ENCODE measurements at regions not wholly inside any gene's neighbourhood (a gene's known extent, or its start where the extent isn't known, plus 50 kb on each side); places are given as distances from the start of the nearest gene placed in this dataset.

DNA sequence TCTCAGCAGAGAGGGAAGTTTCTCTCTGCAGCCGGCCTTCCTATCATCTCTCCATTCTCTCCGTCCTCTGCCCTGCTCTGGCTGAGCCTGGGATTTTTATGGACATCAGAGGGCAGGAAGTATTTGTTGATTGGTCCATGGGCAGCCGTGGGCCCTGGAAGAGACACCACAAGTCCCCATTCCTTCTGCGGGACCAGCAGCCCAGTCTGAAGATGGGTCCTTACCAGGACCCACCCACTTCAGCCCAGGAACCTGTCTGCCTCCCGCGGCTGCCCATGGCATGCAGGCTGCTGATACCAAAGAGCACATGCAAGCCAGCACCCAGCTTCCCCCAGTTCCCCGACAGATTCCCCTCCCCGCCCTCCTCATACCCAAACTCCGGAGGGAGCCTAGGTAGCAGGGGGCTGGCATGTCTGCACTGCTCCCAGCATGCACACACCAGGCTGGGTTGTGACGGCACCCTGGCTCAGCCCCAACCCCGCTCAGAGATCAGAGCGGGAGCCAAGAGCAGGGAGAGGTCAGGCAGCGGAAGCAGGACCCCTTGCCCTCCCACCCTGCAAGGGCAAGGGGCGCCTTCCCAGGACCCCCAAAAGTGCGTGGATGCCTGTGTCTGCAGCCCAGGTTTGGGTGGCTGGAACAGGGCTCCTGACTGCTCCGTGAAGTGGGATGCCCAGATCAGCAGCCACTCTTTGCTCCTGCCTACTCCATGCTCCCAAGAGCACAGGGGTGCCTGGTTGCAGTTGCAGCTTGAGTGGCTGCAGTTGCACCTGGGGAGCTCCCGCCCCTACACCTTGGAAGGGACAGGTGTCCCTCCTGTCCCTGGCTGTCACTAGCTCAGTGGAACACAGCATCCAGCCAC, 538.6 kb upstream of the POT1 start:
- Mint-ChIP-seq H3K9me3 (ENCODE audit: unreplicated experiment) (no peaks in the 10 kb centered on the region), H3K36me3 (ENCODE audit: low read depth, unreplicated experiment) (no peaks in the 10 kb centered on the region), H3K27ac (ENCODE audit: unreplicated experiment) (no peak overlapping the region), H3K4me3 (ENCODE audit: unreplicated experiment) (no peak overlapping the region), H3K4me1 (ENCODE audit: low read depth, unreplicated experiment) (no peaks in the 10 kb centered on the region), H3K27me3 (ENCODE audit: low read depth, unreplicated experiment) (no peaks in the 10 kb centered on the region)
- no peaks in the 10 kb centered on the region for H3K9me3 ChIP-seq (ENCODE audit: insufficient read depth, low read depth, low read length)
- no peak overlapping the region for H3K4me2 ChIP-seq (ENCODE audit: low read length)
- no peaks in the 10 kb centered on the region for H3K36me3 ChIP-seq (ENCODE audit: insufficient read depth, low read length)
- H2AFZ ChIP-seq (ENCODE audit: low read depth, low read length): no peak overlapping the region
- TF ChIP-seq, protein P1, sequence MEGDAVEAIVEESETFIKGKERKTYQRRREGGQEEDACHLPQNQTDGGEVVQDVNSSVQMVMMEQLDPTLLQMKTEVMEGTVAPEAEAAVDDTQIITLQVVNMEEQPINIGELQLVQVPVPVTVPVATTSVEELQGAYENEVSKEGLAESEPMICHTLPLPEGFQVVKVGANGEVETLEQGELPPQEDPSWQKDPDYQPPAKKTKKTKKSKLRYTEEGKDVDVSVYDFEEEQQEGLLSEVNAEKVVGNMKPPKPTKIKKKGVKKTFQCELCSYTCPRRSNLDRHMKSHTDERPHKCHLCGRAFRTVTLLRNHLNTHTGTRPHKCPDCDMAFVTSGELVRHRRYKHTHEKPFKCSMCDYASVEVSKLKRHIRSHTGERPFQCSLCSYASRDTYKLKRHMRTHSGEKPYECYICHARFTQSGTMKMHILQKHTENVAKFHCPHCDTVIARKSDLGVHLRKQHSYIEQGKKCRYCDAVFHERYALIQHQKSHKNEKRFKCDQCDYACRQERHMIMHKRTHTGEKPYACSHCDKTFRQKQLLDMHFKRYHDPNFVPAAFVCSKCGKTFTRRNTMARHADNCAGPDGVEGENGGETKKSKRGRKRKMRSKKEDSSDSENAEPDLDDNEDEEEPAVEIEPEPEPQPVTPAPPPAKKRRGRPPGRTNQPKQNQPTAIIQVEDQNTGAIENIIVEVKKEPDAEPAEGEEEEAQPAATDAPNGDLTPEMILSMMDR (IDR thresholded peaks at IDR 0.05; ENCODE audit: insufficient read depth, low read depth, low read length): no peak
- no peak for TF ChIP-seq EZH2 (IDR thresholded peaks at IDR 0.05; ENCODE audit: insufficient read depth, low read length)
- no peak overlapping the region for H3K9ac ChIP-seq (ENCODE audit: low read length)
- H3K27ac ChIP-seq (ENCODE audit: low read depth, low read length): no peak overlapping the region
- H3K27me3 ChIP-seq (ENCODE audit: insufficient read depth, low read length): no peaks in the 10 kb centered on the region
- no peaks in the 10 kb centered on the region for H3K4me1 ChIP-seq (ENCODE audit: insufficient read depth, low read length)
- H3K4me3 ChIP-seq (ENCODE audit: insufficient read depth, low read depth, low read length): no peak overlapping the region
- H4K20me1 ChIP-seq (ENCODE audit: insufficient read depth, low read length): no peaks in the 10 kb centered on the region
- no peak for FAIRE-seq
- H3K79me2 ChIP-seq (ENCODE audit: insufficient read depth, low read length): no peaks in the 10 kb centered on the region
- no peak for DNase-seq (ENCODE audit: low read depth)

DNA sequence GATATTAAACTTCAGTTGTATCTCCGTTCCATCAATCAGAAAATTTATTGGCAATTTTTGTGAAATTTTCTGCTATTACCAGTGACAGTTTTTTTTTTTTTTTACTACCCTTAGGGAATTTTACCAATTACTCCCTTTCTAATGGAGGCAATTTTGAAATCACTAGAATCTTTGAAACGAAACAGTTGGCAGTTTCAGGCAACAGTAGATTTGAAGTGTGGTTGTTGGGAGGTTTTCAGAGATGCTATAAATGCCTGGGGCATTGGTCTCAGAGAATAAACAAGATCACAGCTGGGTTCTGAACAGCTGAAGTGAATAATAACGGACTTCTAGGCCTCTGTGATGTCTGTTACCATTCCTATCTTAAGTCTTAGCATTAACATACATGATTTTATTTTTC, 535.9 kb upstream of the POT1 start:
- peaks cover 2% of the 10 kb centered on the region for H3K9me3 Mint-ChIP-seq (ENCODE audit: unreplicated experiment)
- no peaks in the 10 kb centered on the region for H4K20me1 ChIP-seq (ENCODE audit: insufficient read depth, low read length)
- H3K4me3 ChIP-seq (ENCODE audit: insufficient read depth, low read depth, low read length): no peak overlapping the region
- DNase-seq (ENCODE audit: low read depth) (no peak), FAIRE-seq (no peak)
- H3K79me2 ChIP-seq (ENCODE audit: insufficient read depth, low read length): no peaks in the 10 kb centered on the region
- H3K27me3 Mint-ChIP-seq (ENCODE audit: low read depth, unreplicated experiment): no peaks in the 10 kb centered on the region
- H3K4me2 ChIP-seq (ENCODE audit: low read length): no peak overlapping the region
- H3K27ac Mint-ChIP-seq (ENCODE audit: unreplicated experiment): no peak overlapping the region
- no peaks in the 10 kb centered on the region for H3K4me1 Mint-ChIP-seq (ENCODE audit: low read depth, unreplicated experiment)
- H3K4me1 ChIP-seq (ENCODE audit: insufficient read depth, low read length): no peaks in the 10 kb centered on the region
- no peak overlapping the region for H3K27ac ChIP-seq (ENCODE audit: low read depth, low read length)
- no peaks in the 10 kb centered on the region for H3K36me3 ChIP-seq (ENCODE audit: insufficient read depth, low read length)
- H3K27me3 ChIP-seq (ENCODE audit: insufficient read depth, low read length): no peaks in the 10 kb centered on the region
- H3K9ac ChIP-seq (ENCODE audit: low read length): no peak overlapping the region
- no peaks in the 10 kb centered on the region for H3K36me3 Mint-ChIP-seq (ENCODE audit: low read depth, unreplicated experiment)
- no peaks in the 10 kb centered on the region for H3K9me3 ChIP-seq (ENCODE audit: insufficient read depth, low read depth, low read length)
- TF ChIP-seq, protein P1 (IDR thresholded peaks at IDR 0.05; ENCODE audit: insufficient read depth, low read depth, low read length): no peak
- no peak for TF ChIP-seq EZH2 (IDR thresholded peaks at IDR 0.05; ENCODE audit: insufficient read depth, low read length)
- no peak overlapping the region for H2AFZ ChIP-seq (ENCODE audit: low read depth, low read length)
- no peak overlapping the region for H3K4me3 Mint-ChIP-seq (ENCODE audit: unreplicated experiment)

DNA sequence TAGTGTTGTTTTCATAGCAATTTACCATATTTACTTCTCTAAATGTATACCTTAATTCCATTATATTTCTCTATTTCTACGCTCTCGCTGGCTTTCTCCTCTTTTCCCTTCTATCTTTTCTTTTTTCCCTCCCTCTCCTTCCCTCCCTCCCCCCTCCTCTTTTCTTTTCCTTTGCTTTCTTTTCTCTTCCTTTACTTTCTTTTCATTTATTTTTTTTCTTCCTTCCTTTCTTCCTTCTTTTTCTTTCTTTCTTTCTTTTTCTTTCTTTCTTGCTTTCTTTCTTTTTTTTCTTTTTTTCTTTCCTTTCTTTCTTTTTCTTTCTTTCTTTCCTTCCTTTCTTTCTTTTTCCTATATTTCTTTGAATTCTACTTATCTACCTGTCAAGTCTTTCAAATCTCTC, 533.0 kb upstream of the POT1 start:
- Histone ChIP-seq H3K9ac (ENCODE audit: low read length) (no peak overlapping the region), H3K36me3 (ENCODE audit: insufficient read depth, low read length) (no peaks in the 10 kb centered on the region), H3K79me2 (ENCODE audit: insufficient read depth, low read length) (no peaks in the 10 kb centered on the region), H3K4me1 (ENCODE audit: insufficient read depth, low read length) (no peaks in the 10 kb centered on the region), H4K20me1 (ENCODE audit: insufficient read depth, low read length) (no peaks in the 10 kb centered on the region), H2AFZ (ENCODE audit: low read depth, low read length) (no peak overlapping the region), H3K9me3 (ENCODE audit: insufficient read depth, low read depth, low read length) (no peaks in the 10 kb centered on the region), H3K4me2 (ENCODE audit: low read length) (no peak overlapping the region), H3K27me3 (ENCODE audit: insufficient read depth, low read length) (no peaks in the 10 kb centered on the region), H3K4me3 (ENCODE audit: insufficient read depth, low read depth, low read length) (no peak overlapping the region), H3K27ac (ENCODE audit: low read depth, low read length) (no peak overlapping the region)
- TF ChIP-seq EZH2 (IDR thresholded peaks at IDR 0.05; ENCODE audit: insufficient read depth, low read length): no peak
- TF ChIP-seq, protein P1 (IDR thresholded peaks at IDR 0.05; ENCODE audit: insufficient read depth, low read depth, low read length): no peak
- FAIRE-seq: no peak
- no peak for DNase-seq (ENCODE audit: low read depth)
- H3K9me3 Mint-ChIP-seq (ENCODE audit: unreplicated experiment): peaks cover 11% of the 10 kb centered on the region
- no peaks in the 10 kb centered on the region for H3K27me3 Mint-ChIP-seq (ENCODE audit: low read depth, unreplicated experiment)
- H3K4me3 Mint-ChIP-seq (ENCODE audit: unreplicated experiment): no peak overlapping the region
- no peak overlapping the region for H3K27ac Mint-ChIP-seq (ENCODE audit: unreplicated experiment)
- no peaks in the 10 kb centered on the region for H3K4me1 Mint-ChIP-seq (ENCODE audit: low read depth, unreplicated experiment)
- H3K36me3 Mint-ChIP-seq (ENCODE audit: low read depth, unreplicated experiment): no peaks in the 10 kb centered on the region

All from astrocyte (in vitro differentiated cells and primary cell).